ENCODE measurements at regions not wholly inside any gene's neighbourhood (a gene's known extent, or its start where the extent isn't known, plus 50 kb on each side); places are given as distances from the start of the nearest gene placed in this dataset.

- TF ChIP-seq SMC3 (IDR thresholded peaks at IDR 0.05; ENCODE audit: low read depth, low read length) (no peak), RFX5 (IDR thresholded peaks at IDR 0.05; ENCODE audit: low read depth, low read length) (no peak), USF2 (IDR thresholded peaks at IDR 0.05; ENCODE audit: low read depth, low read length) (no peak), MAZ (IDR thresholded peaks at IDR 0.05; ENCODE audit: borderline replicate concordance, low read depth, low read length) (no peak), CHD1 (IDR thresholded peaks at IDR 0.05; ENCODE audit: low read depth, low read length) (no peak), POLR2A (IDR thresholded peaks at IDR 0.05; ENCODE audit: low read depth, low read length) (no peak), RAD21 (IDR thresholded peaks at IDR 0.05; ENCODE audit: low read length) (no peak), CEBPB (IDR thresholded peaks at IDR 0.05; ENCODE audit: low read depth, low read length) (no peak), FOS (IDR thresholded peaks at IDR 0.05; ENCODE audit: low read depth, low read length) (no peak)
- TF ChIP-seq, protein P1, sequence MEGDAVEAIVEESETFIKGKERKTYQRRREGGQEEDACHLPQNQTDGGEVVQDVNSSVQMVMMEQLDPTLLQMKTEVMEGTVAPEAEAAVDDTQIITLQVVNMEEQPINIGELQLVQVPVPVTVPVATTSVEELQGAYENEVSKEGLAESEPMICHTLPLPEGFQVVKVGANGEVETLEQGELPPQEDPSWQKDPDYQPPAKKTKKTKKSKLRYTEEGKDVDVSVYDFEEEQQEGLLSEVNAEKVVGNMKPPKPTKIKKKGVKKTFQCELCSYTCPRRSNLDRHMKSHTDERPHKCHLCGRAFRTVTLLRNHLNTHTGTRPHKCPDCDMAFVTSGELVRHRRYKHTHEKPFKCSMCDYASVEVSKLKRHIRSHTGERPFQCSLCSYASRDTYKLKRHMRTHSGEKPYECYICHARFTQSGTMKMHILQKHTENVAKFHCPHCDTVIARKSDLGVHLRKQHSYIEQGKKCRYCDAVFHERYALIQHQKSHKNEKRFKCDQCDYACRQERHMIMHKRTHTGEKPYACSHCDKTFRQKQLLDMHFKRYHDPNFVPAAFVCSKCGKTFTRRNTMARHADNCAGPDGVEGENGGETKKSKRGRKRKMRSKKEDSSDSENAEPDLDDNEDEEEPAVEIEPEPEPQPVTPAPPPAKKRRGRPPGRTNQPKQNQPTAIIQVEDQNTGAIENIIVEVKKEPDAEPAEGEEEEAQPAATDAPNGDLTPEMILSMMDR (conservative IDR thresholded peaks at IDR 0.05; ENCODE audit: low read depth, low read length) = no peak
- TF ChIP-seq, protein P2, sequence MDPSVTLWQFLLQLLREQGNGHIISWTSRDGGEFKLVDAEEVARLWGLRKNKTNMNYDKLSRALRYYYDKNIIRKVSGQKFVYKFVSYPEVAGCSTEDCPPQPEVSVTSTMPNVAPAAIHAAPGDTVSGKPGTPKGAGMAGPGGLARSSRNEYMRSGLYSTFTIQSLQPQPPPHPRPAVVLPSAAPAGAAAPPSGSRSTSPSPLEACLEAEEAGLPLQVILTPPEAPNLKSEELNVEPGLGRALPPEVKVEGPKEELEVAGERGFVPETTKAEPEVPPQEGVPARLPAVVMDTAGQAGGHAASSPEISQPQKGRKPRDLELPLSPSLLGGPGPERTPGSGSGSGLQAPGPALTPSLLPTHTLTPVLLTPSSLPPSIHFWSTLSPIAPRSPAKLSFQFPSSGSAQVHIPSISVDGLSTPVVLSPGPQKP (IDR thresholded peaks at IDR 0.05; ENCODE audit: borderline replicate concordance, low read depth, low read length) = no peak
These were observed 213.4 kb upstream of the ADAMTSL1 start for GRCh38 chr9:18260521-18260920.
